Hematopoietic multipotent progenitor cell treated with erythropoietin and hydrocortisone succinate and interleukin-3 and kit ligand, for 17 days (in vitro differentiated cells): ENCODE measurements at regions not wholly inside any gene's neighbourhood (a gene's known extent, or its start where the extent isn't known, plus 50 kb on each side); places are given as distances from the start of the nearest gene placed in this dataset.

Source experiments
- DNase-seq: peaks from one replicate; pipeline ENCODE4 v3.0.0-alpha.2; 2015; ENCODE audit warnings: low spot score

DNA sequence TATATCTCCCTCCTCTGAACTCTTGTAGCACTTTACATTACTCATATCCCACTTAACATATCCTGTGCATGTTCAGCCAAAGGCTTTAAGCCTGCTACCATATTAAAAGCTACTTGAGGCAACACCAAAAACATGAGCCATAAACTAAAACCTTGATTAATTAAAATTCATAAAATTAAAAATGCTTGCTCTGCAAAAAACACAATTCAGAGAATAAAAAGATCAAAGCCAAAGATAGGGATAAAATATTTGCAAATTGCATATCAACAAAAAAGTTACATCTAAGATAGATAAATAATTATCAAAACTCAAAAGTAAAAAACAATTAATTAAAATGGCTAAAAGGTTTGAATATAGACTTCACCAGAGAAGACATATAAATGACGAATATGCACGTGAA is 495.4 kb upstream of the PIK3C3 start:
- no peak for DNase-seq

DNA sequence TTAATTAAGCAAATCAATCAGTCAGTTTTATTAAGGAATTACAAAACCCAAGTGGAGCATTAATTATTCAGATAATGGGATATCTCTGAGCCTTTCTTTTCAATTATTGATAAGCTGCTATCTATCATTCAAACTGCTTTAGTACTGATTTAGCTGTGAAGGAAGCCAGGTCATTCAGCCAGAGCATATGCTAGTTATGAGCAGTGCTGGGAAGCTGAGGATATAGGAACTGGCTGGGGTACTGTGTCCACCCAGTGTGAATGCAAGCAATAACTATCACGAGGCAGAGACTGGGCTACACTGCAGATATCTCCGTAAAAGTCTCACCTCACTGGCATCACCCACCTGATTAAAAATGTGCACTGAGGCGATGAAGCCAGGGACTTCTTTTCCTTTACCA is 496.7 kb upstream of the PIK3C3 start:
- DNase-seq: no peak

DNA sequence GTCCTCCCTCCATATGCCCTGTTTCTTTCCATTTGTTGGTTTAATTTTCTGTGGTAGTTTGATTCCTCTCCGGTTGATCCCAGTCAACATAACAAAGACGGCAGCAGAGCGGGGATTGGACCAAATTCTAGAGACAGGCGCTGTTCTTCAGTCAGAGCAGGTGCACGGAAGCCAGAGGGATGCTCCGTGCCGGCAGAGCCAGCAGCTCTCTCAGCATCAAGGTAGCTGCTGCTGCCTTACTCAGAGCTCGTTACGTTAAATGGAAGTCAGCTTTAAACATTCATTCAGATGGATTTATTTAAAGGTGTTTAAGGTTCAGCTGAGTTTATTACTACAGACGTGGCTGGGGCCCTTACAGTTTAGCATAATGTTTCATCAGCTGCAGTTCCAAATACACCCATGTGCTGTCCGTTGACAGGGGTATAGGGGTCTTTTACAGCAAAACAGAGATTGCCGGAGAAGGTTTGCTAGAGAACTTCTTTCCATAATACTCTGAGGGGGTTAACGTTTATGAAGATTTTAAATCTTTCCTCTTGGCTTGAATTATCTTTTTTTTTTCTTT is 497.2 kb upstream of the PIK3C3 start:
- no peak for DNase-seq

DNA sequence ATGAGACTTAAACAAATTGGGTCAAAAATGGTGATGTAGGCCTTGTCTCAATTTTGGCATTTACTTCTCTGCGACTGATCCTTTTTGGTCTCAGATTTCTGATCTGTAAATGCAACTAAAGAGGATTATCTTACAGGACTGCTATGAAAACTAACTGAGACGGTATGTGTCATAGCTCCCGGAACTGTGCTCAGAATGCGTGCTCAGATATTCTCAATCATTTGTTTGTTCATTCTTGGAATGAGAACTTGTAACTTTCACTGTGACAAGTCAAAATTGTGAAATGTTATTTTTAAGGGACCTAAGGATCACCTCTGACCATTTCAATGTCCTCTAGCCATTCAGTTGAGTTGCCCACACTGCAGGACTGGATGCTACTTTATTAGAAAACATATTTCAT is 498.2 kb upstream of the PIK3C3 start:
- DNase-seq: no peak

DNA sequence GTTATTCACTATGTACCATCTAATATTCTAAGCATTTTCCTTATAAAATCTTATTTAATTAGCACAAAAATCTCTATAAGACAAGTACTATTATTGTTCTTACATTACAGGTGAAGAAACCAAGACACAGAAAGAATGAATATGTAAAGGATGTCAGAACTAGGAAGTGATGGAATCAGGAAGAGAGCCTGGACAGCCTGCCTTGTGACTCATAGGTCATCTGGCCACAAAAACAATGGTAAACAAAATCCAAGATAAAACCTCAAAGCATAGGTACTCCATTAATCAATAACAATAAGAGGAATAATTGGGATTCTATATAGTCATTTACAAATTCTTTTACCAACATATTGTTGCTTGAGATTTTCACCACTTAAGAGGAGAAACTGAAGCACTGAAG is 505.4 kb upstream of the PIK3C3 start:
- DNase-seq: no peak

DNA sequence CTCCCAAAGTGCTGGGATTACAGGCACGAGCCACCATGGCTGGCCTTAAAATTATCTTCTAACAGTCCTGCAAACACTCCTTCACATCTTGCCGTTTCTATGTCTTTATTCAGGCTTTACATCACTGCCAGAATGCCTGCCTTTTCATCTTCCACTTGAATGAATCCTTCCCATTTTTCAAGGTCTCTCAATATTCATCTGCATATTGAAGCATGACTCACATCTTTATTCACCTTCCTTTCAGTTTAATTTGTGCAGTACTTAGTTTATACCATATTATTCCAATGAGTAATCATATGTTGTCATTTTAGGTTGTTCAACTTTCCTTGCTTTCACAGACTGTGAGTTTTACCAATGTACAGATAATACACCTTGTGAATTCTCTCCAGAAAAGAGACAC is 510.1 kb upstream of the PIK3C3 start:
- DNase-seq: no peak

DNA sequence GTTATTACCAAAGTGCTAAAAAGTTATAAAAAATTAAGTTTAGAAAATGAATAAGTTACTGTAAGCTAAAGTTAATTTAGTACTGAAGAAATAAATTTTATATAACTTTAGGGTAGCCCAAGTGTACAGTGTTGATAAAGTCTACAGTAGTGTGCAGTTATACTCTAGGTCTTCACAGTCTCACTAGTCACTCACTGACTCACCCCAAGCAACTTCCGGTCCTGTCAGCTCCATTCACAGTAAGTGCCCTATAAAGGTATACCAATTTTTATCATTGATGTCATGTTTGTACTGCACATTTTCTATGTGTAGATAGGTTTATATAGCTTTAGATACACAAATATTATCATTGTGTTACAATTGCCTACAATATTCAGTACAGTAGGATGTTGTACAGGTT is 518.3 kb upstream of the PIK3C3 start:
- no peak for DNase-seq

DNA sequence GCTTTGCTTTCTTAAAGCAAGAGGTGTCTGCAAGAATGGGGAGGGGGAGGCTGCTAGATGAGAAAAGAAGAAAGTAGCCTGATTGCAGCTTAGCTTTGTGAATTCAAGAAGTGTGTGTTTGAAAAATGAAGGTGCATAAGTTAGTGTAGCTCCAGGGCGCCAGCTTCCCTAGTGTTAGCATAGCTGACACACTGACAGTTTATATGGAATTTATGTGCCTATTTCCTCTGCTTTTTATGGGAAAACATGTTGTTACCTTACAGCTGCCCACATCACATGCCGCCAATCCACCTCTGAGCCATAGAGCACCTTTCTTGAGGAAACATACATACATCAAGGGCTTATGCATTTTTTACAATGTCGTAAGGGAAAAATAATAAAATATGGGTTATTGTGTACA is 536.4 kb upstream of the PIK3C3 start:
- DNase-seq: no peak

DNA sequence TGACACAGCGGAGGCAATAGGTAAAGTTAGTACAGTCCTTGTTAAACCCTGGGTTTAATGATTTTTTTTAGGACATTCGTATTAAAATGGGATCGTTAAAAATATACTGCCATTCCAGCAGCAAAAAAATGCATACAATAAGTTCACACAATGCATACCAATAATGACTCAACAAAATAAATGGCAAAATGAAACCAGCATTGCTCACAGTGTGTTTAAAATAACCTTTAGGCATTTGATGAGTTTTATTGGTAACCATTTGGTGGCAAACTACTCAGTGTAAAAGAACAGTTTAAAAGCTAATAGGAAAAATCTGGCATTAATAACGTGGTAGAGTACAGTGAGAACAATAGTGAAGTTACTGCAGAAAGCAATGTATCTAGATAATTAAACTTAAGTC is 539.0 kb upstream of the PIK3C3 start:
- no peak for DNase-seq

DNA sequence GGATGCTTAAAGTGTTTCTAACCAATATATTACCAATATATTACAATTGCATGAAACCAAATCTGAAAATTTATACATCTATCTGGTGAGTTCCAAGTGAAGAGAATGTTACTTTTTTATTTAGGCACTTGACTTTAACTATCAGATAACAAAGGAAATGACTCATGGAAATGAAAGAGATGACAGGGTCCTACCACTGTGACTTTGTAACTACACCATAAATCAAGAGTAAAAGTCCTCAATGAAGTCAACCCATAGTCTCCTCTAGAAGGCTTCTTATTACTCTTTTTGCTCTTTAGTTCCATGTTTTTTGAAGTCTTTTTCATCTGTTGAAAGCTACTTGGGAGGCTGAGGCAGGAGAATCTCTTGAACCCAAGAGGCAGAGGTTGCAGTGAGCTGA is 545.0 kb upstream of the PIK3C3 start:
- no peak for DNase-seq

DNA sequence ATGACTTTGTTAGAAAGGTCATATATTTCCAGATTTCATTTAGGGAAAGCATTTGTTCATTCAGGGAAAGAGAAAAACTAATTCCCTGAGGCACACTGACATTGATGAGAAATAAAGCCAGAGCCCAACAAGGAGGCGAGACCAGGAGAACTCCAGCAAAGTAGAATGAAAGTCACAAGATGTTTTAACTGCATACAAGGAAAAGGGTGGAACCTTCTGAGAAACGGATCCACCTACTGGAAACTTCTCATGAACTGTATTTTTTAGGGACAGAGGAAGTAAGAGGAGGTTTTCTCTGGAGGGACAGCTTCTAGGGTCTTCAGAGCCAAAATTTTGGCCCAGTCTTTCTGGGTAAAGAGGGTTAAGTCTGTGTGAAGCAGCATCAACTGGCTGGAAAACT is 548.2 kb upstream of the PIK3C3 start:
- no peak for DNase-seq

DNA sequence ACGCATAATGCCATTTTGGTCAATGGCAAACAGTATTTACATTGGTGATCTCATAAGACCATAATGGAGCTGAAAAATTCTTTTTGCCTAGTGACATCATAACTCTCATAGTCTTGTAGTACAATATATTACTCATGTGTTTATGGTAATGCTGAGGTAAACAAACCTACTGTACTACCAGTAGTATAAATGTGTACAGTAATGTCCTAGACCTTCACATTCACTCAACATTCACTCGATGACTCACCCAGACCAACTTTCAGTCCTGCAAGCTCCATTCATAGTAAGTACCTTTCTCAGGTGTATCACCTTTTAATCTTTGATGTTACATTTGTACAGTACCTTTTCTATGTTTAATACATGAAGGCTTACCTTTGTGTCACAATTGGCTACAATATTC is 558.2 kb upstream of the PIK3C3 start:
- DNase-seq: no peak

DNA sequence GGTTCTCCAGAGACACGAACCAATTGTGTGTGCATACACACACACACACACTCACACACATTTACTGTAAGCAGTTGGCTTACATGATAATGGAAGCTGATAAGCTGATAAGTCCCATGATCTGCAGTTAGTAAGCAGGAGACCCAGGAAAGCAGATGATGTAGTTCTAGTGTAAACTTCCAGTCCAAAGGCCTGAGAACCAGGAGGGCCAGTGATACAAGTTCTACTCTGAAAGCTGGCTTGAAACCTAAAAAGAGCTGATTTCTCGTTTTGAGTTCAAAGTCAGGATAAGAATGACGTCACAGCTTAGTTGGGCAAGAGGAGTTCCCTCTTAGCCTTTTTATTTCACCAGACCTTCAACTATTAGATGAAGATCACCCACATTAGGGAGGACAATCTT is 558.8 kb upstream of the PIK3C3 start:
- DNase-seq: no peak

DNA sequence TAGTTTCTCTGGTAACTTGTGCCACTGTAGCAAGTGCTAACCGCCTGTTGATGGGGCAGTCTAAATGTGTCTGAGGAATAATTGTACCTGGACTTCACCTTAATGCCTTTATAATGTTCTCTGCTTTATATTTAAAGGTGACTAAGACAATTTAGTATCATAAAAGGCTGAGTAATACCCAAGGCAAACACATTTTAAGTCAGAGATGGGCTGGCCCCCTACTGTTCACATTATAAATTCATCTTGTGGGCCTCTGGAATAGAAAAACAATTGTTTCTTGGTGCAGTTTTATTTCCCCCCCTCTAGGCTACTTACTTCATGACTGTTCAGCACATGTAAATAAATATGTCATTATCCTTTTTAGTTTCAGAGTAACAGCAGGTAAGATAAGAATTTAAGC is 559.3 kb upstream of the PIK3C3 start:
- DNase-seq: no peak

DNA sequence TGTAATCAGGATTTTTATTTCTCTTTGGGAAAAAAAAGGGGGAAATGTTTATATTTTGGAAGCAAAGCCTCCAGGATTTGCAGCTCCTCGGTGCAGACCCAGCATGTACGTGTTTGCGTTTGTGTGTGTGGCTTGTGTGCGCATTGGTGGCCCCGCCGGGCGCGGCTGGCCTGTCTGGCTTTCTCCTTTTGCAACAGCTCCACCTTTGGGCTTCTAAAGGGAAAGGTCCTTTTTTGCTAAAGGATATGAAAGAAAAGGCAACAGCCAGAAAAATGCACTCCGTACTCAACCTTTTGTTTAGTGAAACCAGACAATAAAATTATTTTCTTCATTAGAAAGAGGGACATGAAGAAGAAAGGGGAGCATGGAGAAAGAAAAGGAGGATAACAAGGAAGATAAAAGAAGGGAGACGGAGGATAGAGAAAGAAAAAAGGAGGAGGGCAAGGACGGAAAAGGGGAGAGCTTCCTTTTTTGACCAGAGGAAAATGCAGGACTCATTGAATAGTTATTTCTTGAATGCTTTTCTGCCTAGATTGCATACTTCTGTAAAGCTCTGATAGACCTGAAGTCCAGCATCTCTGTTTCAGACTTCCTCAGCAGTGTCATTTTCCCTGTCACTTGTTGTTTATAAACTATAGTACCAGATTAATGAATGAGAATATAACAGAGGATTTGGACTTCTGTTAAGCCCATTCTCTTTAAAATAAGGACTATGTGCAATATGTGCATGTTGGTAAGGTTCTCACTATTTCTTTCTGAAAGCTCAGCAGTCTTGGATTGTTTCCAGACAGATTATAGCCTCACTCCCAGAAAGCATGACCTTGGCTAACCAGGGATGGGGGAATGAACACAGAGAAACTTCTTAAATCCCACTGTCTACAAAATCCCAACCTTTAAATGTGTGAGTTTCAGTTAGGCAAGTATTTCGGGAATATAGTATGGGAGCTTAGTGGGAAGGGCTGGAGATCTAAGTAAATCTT is 563.1 kb upstream of the PIK3C3 start:
- no peak for DNase-seq

DNA sequence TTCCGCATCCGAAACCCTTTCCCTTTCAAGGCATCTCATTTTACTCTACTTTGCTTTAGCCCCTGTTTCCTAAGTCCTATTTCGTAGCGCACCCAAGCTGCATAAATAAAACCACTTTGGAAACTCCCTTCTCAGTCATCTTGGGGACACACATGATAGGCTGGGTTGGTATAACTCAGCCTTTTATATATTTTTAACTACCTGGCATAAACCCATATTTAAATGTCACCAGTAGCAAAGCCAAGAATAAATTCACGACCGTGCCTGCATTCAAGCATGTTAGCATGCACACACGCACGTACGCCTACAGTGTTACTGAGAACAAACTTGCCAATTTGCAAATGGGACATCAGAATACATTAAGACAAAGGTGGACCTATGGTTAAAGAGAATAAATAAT is 564.7 kb upstream of the PIK3C3 start:
- no peak for DNase-seq

DNA sequence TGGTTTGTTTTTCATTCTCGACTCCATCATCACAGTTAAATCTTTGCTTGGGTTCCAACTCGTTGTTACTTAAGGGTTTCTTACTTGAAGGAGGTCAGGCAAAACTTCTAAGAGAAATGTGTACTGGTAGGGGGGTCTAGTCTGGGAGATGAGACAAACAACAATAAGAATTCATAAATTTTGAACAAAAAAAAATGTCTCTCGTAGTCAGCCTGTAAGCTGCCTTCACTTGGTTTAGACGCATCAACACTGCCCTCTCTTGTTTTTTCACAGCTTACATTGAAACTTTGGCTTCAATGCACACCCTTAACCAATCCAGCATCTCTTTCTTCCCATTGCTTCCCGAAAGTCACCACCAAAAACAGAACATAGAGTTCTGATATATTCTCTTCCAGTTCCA is 576.4 kb upstream of the PIK3C3 start:
- no peak for DNase-seq

DNA sequence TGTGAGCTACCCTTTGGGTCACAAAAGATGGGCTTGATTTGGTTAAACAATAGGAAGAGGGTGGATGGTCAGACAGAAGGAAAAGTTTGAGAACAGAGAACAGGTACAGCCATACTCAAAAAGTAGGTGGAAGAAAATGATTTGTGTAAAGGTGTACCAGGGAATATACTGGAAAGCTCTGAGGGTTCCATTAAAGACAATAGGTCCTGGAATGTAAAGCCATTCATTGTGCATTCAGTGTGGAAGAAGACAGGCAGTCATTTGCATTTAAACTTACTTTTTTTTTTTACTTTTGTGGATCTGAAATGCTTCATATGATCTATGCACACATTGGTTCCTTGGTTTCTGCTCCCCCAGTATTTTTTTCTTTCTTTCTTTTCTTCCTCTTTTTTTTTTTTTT is 581.4 kb upstream of the PIK3C3 start:
- no peak for DNase-seq

DNA sequence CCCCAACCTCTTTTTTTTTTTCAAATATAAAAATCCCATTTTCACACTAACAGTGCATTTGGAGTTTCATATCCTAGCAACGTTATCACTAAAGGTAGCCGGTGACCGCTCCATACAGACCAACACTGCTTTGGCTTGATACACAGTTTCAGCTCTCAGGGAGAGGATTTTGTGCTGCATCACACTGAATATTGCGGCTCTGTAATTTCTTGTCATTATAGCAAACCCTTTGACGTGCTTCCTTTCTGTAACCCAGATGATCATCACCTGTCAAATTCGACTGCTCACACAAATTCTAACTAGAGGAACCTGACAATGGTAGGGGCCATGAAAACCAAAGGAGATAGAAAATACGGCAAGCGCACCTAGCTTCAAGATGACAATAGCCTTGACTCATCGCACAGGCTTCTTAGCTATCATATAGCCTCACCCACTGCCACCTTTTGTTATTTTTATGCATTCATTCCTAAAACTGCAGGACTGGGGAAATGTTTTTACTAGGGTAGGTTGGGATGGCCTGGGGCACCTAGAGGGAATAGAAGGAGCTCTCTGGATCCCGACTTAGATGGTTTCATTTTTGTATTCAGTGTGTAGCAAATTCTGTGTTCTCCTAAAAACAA is 582.9 kb upstream of the PIK3C3 start:
- no peak for DNase-seq

DNA sequence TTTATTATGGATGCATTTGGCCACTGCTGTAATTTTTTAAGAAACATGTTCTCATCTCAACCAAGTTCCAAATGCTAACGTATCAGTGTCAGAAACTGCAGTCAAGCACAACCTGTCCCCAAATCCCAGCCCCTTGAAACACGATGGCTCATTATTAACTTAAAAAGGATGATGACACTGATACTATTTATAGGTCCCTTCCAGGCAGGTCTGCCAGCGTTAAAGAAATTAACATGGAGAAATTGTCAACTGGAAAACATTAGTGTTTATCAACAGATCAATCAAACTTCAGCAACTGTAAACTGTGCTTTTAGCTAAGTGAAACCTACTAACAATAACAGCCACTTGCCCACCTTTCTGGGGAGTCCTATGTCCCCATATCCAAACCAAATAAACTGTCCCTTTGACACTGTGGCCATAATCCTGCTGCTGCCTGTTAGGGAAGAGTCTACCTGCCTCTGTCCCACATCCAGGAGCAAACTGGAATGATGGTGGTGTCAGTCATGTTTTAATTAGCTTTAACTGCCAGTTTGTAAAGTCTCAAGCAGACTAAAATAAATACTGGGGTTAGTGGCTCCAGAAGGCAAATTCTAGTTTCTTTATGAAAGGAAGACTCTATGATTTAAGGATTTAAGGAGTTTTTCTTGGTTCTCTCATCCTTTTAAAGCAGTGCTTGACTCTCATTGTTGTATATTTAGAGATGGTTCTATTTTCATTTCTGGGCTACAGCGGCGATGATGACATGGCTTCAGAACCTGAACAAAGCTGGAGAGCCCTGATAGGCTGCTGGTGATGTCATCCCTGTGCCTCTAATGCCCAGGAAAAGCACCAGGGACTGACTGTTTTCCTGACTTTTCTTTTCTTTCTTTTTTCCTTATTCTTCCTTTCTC is 583.6 kb upstream of the PIK3C3 start:
- DNase-seq: no peak

DNA sequence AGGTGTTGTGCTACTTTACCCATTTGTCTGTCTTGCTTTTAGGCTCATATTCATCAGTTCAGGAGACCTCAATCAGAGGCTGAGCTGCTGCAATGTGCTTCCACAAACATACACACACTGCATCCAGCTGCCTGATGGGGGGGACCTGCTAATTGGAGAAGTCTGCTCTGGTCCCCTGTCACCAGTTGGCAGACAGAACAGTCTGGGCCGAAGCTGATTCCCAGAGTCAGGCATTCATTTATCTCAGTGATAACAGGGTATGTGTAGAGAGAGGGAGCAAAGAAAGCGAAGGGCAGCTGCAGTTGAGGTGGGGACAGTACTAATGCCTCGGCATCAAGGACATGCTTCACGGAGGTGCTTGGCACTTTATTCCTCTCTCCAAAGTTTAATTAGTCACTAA is 584.3 kb upstream of the PIK3C3 start:
- DNase-seq: no peak

DNA sequence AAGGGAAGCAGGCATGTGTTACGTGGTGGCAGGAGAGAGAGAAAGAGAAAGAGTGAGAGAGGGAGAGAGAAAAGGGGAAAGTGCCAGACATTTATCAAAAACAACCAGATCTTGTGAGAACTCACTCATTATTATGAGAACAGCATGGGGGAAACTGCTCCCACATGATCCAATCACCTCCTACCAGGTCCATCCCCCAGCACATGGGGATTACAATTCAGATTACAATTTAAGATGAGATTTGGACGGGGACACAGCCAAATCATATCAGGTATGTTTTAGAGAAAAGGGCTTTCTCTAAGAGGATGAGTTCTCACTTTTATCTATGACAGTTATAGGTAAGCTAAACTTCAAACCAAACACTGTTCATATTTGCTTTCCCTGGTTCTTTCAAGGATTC is 597.3 kb upstream of the PIK3C3 start:
- no peak for DNase-seq
